Neural cell (in vitro differentiated cells): ENCODE measurements at regions not wholly inside any gene's neighbourhood (a gene's known extent, or its start where the extent isn't known, plus 50 kb on each side); places are given as distances from the start of the nearest gene placed in this dataset.

Experiments used
- H2AFZ ChIP-seq: fragments of 200-600, 300-800 bp; sonication (generic), shearing (Covaris generic); 2 replicates; pipeline ENCODE4 v1.6.0; 2014; ENCODE audit warnings: low read depth, mild to moderate bottlenecking, antibody characterized with exemption, low read length, moderate library complexity
- H3F3A ChIP-seq: fragments of 200-600 bp; shearing (Covaris generic); 2 replicates; pipeline ENCODE4 v1.6.1; 2016; ENCODE audit warnings: mild to moderate bottlenecking, moderate library complexity, mixed read lengths, antibody characterized with exemption, low read length; ENCODE audit not compliant: insufficient read depth, poor library complexity, severe bottlenecking
- H3K27ac ChIP-seq: fragments of 200-600, 300-800 bp; sonication (generic), shearing (Covaris generic); 2 replicates; pipeline ENCODE4 v1.5.1; 2014; ENCODE audit warnings: mild to moderate bottlenecking, low read length, moderate library complexity
- H3K27me3 ChIP-seq: fragments of 300-800, 200-600 bp; sonication (generic), shearing (Covaris generic); 2 replicates; pipeline ENCODE4 v1.6.0; 2014; ENCODE audit warnings: mild to moderate bottlenecking, low read depth, low read length, moderate library complexity; ENCODE audit not compliant: insufficient read depth
- H3K36me3 ChIP-seq: fragments of 300-800, 200-600 bp; sonication (generic), shearing (Covaris generic); 2 replicates; pipeline ENCODE4 v1.5.1; 2014; ENCODE audit warnings: mild to moderate bottlenecking, antibody characterized with exemption, low read length, moderate library complexity; ENCODE audit not compliant: insufficient read depth
- H3K4me2 ChIP-seq: fragments of 300-800, 200-600 bp; sonication (generic), shearing (Covaris generic); 2 replicates; pipeline ENCODE4 v1.6.0; 2014; ENCODE audit warnings: mild to moderate bottlenecking, low read length
- H3K4me3 ChIP-seq: fragments of 300-800, 200-600 bp; sonication (generic), shearing (Covaris generic); 2 replicates; pipeline ENCODE4 v1.5.1; 2014; ENCODE audit warnings: mild to moderate bottlenecking, low read length, moderate library complexity
- H3K79me2 ChIP-seq: fragments of 200-600 bp; shearing (Covaris generic); replicated peaks from 2 replicates; pipeline ENCODE4 v1.6.0; 2014; ENCODE audit warnings: mild to moderate bottlenecking, low read length, moderate library complexity; ENCODE audit not compliant: insufficient read depth
- H3K9ac ChIP-seq: fragments of 300-800, 200-600 bp; sonication (generic), shearing (Covaris generic); 2 replicates; pipeline ENCODE4 v1.6.1; 2016; ENCODE audit warnings: mild to moderate bottlenecking, low read length, mixed read lengths
- H3K9me2 ChIP-seq: fragments of 200-600 bp; shearing (Covaris generic); 2 replicates; pipeline ENCODE4 v1.6.1; 2016; ENCODE audit warnings: mild to moderate bottlenecking, low read length, mixed read lengths; ENCODE audit not compliant: insufficient read depth
- H3K9me3 ChIP-seq: fragments of 200-600, 300-800 bp; sonication (generic), shearing (Covaris generic); 2 replicates; pipeline ENCODE4 v1.6.1; 2016; ENCODE audit warnings: mild to moderate bottlenecking, mixed run types, low read length, moderate library complexity, mixed read lengths
- H4K20me1 ChIP-seq: fragments of 200-600 bp; shearing (Covaris generic); 2 replicates; pipeline ENCODE4 v1.6.1; 2016; ENCODE audit warnings: mild to moderate bottlenecking, mixed run types; ENCODE audit not compliant: insufficient read depth
- CTCF ChIP-seq: fragments of 450-650 bp; IDR thresholded peaks from 2 replicates; pipeline ENCODE4 v1.5.1; 2014; ENCODE audit warnings: antibody characterized with exemption, mild to moderate bottlenecking, moderate library complexity; ENCODE audit not compliant: poor library complexity, severe bottlenecking
- EP300 ChIP-seq: fragments of 450-650 bp; conservative IDR thresholded peaks from 2 replicates; pipeline ENCODE4 v1.6.1; 2014; ENCODE audit warnings: antibody characterized with exemption, mild to moderate bottlenecking, moderate library complexity; ENCODE audit not compliant: poor library complexity, severe bottlenecking
- EZH2 ChIP-seq: fragments of 200-600, 300-800 bp; shearing (Covaris generic), sonication (generic); IDR thresholded peaks from 2 replicates; pipeline ENCODE4 v1.6.1; 2014; ENCODE audit warnings: antibody characterized with exemption, low read length, borderline replicate concordance, mild to moderate bottlenecking; ENCODE audit not compliant: insufficient read depth, poor library complexity, severe bottlenecking
- MXI1 ChIP-seq: fragments of 450-650 bp; conservative IDR thresholded peaks from 2 replicates; pipeline ENCODE4 v1.6.1; 2014; ENCODE audit warnings: antibody characterized with exemption, mild to moderate bottlenecking; ENCODE audit not compliant: poor library complexity, severe bottlenecking
- POLR2AphosphoS5 ChIP-seq: IDR thresholded peaks from 2 replicates; pipeline ENCODE4 v1.6.1; 2012
- RAD21 ChIP-seq: fragments of 450-650 bp; conservative IDR thresholded peaks from 2 replicates; pipeline ENCODE4 v1.6.1; 2014; ENCODE audit warnings: antibody characterized with exemption, mild to moderate bottlenecking, moderate library complexity
- SMC3 ChIP-seq: fragments of 450-650 bp; conservative IDR thresholded peaks from 2 replicates; pipeline ENCODE4 v1.6.1; 2014; ENCODE audit warnings: antibody characterized with exemption, mild to moderate bottlenecking, moderate library complexity; ENCODE audit not compliant: poor library complexity
- TAF1 ChIP-seq: IDR thresholded peaks from 2 replicates; pipeline ENCODE4 v1.6.1; 2012; ENCODE audit warnings: low read depth
- TF ChIP-seq, protein P1 (sequence below): IDR thresholded peaks from 2 replicates; pipeline ENCODE4 v1.6.1; 2012; ENCODE audit warnings: borderline replicate concordance

GRCh38 chr2:51959696-51960095 lies 927.8 kb upstream of the NRXN1 start:
- no peaks in the 10 kb centered on the region for H3K9me2 ChIP-seq
- H2AFZ ChIP-seq, result no peak overlapping the region
- no peaks in the 10 kb centered on the region for H3K79me2 ChIP-seq
- no peaks in the 10 kb centered on the region for H4K20me1 ChIP-seq
- no peaks in the 10 kb centered on the region for H3K36me3 ChIP-seq
- H3K27ac ChIP-seq, result no peak overlapping the region
- H3K4me2 ChIP-seq, result no peak overlapping the region
- H3K4me3 ChIP-seq, result no peak overlapping the region
- no peaks in the 10 kb centered on the region for H3K27me3 ChIP-seq
- no peaks in the 10 kb centered on the region for H3F3A ChIP-seq
- H3K9me3 ChIP-seq, result no peaks in the 10 kb centered on the region
- TF ChIP-seq RAD21, result no peak
- no peak for TF ChIP-seq POLR2AphosphoS5
- no peak for TF ChIP-seq CTCF
- no peak for TF ChIP-seq SMC3
- TF ChIP-seq, protein P1, sequence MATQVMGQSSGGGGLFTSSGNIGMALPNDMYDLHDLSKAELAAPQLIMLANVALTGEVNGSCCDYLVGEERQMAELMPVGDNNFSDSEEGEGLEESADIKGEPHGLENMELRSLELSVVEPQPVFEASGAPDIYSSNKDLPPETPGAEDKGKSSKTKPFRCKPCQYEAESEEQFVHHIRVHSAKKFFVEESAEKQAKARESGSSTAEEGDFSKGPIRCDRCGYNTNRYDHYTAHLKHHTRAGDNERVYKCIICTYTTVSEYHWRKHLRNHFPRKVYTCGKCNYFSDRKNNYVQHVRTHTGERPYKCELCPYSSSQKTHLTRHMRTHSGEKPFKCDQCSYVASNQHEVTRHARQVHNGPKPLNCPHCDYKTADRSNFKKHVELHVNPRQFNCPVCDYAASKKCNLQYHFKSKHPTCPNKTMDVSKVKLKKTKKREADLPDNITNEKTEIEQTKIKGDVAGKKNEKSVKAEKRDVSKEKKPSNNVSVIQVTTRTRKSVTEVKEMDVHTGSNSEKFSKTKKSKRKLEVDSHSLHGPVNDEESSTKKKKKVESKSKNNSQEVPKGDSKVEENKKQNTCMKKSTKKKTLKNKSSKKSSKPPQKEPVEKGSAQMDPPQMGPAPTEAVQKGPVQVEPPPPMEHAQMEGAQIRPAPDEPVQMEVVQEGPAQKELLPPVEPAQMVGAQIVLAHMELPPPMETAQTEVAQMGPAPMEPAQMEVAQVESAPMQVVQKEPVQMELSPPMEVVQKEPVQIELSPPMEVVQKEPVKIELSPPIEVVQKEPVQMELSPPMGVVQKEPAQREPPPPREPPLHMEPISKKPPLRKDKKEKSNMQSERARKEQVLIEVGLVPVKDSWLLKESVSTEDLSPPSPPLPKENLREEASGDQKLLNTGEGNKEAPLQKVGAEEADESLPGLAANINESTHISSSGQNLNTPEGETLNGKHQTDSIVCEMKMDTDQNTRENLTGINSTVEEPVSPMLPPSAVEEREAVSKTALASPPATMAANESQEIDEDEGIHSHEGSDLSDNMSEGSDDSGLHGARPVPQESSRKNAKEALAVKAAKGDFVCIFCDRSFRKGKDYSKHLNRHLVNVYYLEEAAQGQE, result no peak
- TF ChIP-seq EP300, result no peak
- no peak for TF ChIP-seq TAF1
- TF ChIP-seq EZH2, result no peak
- no peak for TF ChIP-seq MXI1
- no peak overlapping the region for H3K9ac ChIP-seq

DNA sequence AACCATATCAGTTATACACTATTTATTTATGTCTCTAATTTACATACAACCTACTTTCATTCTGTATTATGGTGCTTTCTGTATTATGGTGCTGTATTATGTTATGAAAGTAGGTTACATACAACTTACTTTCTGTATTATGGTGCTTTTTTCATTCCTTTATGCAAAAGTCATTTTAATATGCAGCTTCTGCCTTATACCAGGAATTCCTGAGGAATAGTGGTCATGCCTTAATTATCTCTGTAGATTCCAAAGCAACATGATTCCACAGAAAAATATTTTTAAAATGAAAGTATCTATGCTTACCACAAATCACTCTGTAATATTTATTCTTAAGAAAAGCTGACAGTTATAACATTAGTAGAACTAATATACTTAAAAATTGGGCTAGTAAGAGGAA lies 922.0 kb upstream of the NRXN1 start:
- Histone ChIP-seq H4K20me1 (no peaks in the 10 kb centered on the region), H3F3A (no peaks in the 10 kb centered on the region), H3K9ac (no peak overlapping the region), H3K4me2 (no peak overlapping the region), H3K9me3 (peaks cover 5% of the 10 kb centered on the region), H2AFZ (no peak overlapping the region), H3K27me3 (no peaks in the 10 kb centered on the region), H3K79me2 (no peaks in the 10 kb centered on the region), H3K36me3 (no peaks in the 10 kb centered on the region), H3K27ac (no peak overlapping the region), H3K9me2 (no peaks in the 10 kb centered on the region), H3K4me3 (no peak overlapping the region)
- TF ChIP-seq EZH2 (no peak), SMC3 (no peak), POLR2AphosphoS5 (no peak), TAF1 (no peak), EP300 (no peak), MXI1 (no peak), RAD21 (no peak), CTCF (no peak)
- TF ChIP-seq, protein P1, result no peak
